GM19397 (cell line): ENCODE measurements at regions not wholly inside any gene's neighbourhood (a gene's known extent, or its start where the extent isn't known, plus 50 kb on each side); places are given as distances from the start of the nearest gene placed in this dataset.
"Not testable (repeated sequence)": the region's sequence is repeated elsewhere in the genome, so short reads cannot be mapped to it uniquely, and the experiment has no call there.

ENCODE experiments used
- ATAC-seq: cut with Tn5 transposase; IDR thresholded peaks from one replicate; pipeline ENCODE4 v1.9.1; 2021; ENCODE audit warnings: mild to moderate bottlenecking, moderate library complexity; ENCODE audit not compliant: unreplicated experiment

DNA sequence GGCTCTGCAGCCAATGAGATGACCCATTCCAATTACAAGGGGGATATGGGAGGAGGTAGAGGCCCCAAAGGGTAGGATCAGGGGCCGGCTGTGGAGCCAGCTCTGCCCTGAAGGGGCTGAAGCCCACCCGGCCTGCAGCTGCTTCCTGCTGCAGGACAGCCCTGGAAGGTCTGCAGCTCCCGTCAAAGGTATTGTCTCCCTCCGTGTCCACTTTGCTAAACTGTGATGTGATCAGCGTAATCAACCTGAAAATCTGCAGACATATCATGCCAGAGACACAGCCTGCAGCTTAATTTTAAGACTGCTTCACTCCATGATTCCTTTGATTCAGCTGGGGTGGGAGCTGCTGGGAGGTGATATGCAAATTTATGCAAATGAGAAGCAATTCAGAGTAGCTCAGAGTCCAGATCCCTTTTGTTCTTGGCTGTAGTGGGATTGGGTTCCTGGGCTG lies 90.7 kb downstream of the GADD45G start:
- no peak for ATAC-seq

DNA sequence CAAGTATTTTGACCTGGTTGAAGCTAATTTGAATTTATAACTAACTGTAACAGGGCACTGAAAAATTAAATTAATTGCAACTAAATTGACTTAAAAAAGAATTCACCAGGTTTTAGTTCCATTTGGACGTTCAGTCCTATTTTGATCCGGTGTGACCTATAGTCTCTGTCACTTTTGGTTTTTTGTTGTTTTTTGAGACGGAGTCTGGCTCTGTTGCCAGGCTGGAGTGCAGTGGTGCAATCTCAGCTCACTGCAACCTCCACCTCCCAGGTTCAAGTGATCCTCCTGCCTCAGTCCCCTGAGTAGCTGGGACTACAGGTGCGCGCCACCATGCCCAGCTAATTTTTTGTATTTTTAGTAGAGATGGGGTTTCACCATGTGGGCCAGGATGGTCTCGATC lies 91.2 kb downstream of the GADD45G start:
- ATAC-seq: not testable (repeated sequence)

GRCh38 chr9:89696780-89697179 lies 92.0 kb downstream of the GADD45G start:
- ATAC-seq: no peak

GRCh38 chr9:89697553-89697952 lies 92.7 kb downstream of the GADD45G start:
- ATAC-seq: no peak

GRCh38 chr9:89698411-89699005 lies 93.7 kb downstream of the GADD45G start:
- no peak for ATAC-seq

DNA sequence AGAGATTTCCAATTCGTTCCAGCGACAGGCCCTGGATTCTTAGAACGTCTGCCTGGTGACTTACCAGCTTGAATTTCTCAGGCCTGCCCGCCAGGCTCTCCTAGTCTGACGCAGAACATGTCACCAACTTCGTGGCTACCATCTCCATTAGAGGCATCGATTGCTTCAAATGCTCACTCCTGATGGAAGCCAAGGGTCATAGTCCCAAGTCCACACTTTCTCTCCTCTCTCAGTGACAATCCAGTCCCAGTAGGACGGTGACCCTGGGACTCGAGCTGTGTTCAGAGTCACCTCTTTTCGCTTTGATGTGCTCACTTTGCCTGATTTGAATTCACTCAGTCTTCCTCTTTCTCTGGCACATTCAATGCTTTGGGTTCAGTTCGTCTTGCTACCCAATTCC lies 94.8 kb downstream of the GADD45G start:
- ATAC-seq: no peak

DNA sequence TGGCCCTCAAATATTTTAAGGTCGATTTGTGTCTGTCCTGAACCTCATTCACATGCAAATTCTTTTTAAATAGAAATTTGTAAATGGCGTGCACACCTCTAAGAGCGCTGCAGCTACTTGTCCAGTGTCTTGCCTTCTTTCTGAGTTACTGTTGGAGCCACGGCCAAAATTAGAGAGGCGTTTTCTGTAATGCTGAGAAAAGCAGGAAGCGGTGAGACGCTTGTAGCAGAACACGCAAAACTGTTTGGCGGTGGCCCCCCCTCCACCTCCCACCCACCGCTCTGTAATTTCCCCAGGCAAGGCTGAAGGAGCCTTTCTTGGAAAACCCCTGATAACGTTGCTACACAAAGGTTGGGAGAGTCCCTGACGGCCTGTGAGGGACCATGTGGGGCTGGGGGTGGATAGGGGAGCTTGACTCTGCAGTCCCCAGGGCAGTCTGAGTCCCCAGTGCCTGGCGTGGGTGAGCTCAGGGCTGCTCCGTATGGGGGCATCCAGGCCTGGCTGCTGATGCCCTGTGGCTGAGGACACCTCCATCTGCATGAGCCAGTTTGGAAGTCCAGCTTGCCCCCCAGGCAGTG lies 96.5 kb downstream of the GADD45G start:
- peak; percentile 69 for ATAC-seq

DNA sequence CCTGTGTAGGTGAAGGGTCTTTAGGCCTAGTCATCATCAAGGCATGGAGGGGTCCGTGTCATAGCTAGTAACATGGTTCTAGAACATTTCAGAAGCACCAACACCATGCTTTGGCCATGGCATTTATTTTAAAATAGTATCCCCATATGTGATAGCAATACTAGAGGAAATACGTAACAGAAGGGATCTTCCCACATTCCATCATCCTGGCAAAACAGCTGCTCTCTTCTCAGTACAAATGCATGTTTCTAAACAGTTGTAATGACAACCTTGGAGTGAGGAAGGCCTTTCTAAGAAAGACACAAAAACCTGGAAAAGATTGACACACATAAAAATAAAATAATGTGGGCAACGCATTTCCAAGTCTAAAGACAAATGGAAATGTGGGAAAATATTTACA lies 97.6 kb downstream of the GADD45G start:
- no peak for ATAC-seq

- no peak for ATAC-seq
Observed at GRCh38 chr9:89705651-89706050, 100.8 kb downstream of the GADD45G start.

GRCh38 chr9:89706086-89706485 lies 101.3 kb downstream of the GADD45G start:
- ATAC-seq: no peak

- ATAC-seq: no peak
Observed at GRCh38 chr9:89706731-89707191, 101.9 kb downstream of the GADD45G start.

DNA sequence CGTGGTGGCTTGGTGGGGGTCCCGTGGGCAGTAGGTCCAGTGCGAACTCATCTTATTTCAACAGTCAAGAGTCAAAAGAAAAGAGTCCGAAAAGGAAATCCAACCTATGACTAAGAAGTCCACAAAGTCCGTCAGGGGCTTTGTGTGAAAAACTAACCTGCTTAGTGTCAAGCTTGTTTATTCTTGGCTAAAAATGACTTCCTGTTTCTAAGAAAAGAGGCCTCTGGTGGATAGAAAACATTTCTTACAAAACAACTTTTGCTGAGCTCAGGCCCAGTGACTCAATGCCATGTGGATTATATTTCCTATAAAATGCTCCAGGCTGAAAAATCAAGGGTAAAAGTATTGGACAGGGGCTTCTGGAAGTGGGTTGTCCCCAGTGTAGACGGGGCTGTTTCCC lies 105.9 kb downstream of the GADD45G start:
- ATAC-seq: no peak

DNA sequence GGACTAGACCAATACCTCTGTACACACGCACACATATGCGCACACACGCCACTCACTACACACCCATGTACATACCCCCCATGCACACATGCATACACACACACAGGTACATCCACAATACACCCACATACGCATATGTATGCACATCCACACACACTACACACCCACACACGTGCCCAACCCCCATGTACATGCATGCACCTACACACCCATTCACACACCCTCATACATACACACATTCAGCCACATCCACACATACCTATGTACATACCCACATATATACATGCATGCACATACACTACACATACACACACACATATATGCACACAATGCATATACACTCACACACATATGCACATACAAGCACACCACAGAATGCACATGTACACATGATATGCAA lies 107.1 kb downstream of the GADD45G start:
- ATAC-seq: no peak

DNA sequence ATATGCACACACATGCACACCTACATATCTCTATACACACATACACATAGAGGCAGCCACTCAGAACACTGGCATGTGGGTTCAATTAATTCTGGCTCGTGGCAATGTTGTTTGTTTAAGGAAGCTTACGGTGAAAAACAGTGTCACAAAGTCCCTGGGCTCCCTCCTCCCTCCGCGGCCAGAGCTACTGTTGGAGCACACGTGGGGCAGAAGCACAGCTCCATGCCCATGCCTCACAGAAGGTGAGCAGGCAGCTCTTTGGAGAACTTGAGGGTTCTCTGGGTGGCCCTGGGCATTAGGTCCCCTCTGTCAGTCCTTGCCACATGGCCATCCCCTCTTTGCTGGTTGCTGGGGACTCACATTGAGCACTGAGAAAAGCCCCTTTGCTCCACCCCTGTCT lies 107.5 kb downstream of the GADD45G start:
- ATAC-seq: no peak

DNA sequence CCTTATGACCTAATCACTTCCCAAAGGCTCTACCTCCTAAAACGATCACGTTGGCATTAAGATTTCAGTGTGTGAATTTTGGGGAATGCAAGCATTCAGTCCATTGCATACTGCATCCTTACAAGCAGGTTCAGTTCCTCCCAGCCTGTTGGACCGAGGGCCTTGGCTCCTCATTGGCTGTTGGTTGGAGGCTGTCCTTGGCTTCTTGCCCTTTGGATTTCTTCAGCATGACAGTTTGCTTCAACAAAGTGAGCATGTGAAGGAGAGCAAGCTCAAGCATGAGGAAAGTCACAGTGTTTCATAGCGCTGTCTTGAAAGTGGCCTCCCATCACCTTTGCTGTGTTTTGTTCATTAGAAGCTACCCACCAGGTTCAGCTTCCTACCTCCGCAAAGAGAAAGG lies 109.5 kb downstream of the GADD45G start:
- ATAC-seq: no peak

DNA sequence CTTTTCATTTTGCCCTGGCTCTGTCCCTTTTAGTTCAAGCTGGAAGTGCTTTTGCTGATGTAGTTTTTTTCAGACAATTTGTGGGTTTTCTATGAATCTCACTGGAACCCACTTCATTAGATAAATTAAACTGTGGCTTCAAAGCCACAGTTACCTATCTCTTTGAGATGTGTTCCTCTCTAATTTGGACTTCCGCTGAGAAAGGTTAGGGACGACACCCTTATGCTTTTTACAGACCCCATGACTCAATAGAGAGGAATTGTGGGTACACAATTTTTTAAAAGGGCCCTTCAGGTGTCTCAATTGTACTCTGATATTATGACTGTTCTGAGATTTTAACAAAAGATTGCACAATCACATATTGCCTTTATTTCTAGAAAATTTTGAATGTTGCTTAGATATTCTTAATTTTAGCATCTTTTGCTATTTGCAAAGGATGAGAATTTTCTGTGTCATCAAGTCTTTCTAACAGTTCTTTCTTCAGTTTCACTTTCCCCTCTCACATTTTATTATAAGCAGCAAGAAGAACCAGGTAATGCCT lies 110.6 kb downstream of the GADD45G start:
- ATAC-seq: no peak

GRCh38 chr9:89715881-89716280 lies 111.1 kb downstream of the GADD45G start:
- no peak for ATAC-seq

DNA sequence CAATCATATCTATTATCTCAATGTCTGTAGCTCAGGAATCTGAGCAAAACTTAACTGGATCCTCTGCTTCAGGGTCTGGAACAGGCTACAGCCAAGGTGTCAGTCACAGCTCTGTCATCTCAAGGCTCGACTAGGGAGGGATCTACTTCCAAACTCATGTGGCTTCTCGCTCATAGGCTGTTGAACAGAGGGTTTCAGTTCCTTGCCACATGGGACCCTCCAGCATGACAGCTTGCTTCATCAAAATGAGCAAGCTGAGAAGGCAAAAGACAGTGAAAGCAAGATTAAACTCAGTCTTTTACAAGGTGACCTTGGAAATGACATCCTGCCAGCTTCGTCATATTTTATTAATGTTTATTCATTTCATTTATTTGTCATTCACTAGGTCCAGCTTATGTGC lies 111.7 kb downstream of the GADD45G start:
- ATAC-seq: no peak

- ATAC-seq: no peak
Observed at GRCh38 chr9:89718176-89718575, 113.4 kb downstream of the GADD45G start.

DNA sequence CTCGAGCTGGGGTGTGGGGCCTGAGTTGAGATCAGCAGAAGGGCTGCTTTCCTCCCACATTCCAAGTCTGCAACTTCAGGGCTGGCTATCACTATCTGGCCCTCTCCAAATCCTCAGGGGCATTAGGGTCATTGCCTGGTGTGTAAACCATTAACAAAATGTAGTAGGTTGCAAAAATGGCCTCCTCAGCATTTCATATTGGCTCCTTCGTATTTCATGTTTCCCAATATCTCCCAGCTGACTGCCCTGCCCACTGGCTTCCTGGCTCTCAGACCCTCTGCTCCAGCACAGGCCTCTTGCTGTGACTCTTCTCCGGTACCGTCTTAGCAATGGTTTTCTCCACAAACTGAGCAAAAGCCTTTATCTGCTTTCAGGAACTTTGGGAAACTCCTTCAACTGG lies 113.8 kb downstream of the GADD45G start:
- no peak for ATAC-seq

DNA sequence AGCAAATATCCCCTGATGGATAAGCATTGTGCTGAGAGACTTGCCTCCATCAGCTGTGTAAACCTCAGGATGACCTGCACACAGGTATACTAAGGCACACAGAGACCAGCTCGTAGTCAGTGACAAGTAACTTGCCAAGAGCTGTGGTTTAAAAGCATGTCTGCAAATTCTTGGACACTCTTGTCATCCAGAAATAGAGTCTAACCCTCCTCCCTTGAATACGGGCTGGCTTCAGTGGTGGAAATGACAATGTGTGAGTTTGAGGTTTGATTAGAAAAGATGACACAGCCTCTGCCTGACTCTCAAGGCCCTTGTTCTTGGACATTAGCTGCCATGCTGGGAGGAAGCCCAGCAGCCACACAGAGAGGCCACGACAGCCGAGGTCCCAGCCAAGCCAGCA lies 114.4 kb downstream of the GADD45G start:
- no peak for ATAC-seq

DNA sequence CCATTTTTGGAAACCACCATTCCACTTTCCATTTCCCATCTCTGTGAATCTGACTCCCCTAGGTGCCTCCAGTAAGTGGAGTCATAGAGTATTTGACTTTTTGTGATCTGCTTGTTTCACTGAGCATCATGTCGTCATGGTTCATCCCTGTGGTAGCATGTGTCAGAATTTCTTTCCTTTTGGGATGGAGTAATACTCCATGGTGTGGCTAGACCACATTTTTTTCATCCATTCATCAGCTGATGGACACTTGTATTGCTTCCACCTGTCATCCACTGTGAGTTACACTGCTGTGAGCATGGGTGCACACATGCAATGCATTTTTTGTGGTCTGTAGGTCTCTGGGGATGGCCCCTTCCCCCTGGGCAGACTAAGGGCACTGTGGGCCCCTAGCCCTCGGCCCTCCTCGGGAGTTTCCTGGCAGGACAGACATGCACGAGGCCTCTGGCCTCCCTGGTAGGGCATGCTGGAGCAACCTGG lies 115.9 kb downstream of the GADD45G start:
- no peak for ATAC-seq
